HL-60/S4 treated with phorbol 12-myristate 13-acetate at 8.2 ng/mL for 4 days and 3 days (cell line): ENCODE measurements at regions not wholly inside any gene's neighbourhood (a gene's known extent, or its start where the extent isn't known, plus 50 kb on each side); places are given as distances from the start of the nearest gene placed in this dataset.
"Not testable (repeated sequence)": the region's sequence is repeated elsewhere in the genome, so short reads cannot be mapped to it uniquely, and the experiment has no call there.

Experiments used
- in situ Hi-C: fragments of 300-500 bp; cut with MboI; formaldehyde crosslinking; loops from 2 replicates; pipeline ENCODE4 v1.15.0; 2022; ENCODE audit warnings: low sequenced_read_pairs

GRCh38 chr14:65834051-65834450, 421.5 kb downstream of the FUT8 start:
- in situ Hi-C loops = no loop called here

- in situ Hi-C loops = no loop called here
These were observed 422.3 kb downstream of the FUT8 start for GRCh38 chr14:65834812-65835211.

GRCh38 chr14:65835501-65835900, 423.0 kb downstream of the FUT8 start:
- in situ Hi-C loops = no loop called here

- in situ Hi-C loops = no loop called here
These were observed 426.0 kb downstream of the FUT8 start for GRCh38 chr14:65838565-65838964.

- in situ Hi-C loops = no loop called here
These were observed 427.7 kb downstream of the FUT8 start for GRCh38 chr14:65840118-65840751.

GRCh38 chr14:65840786-65841185, 428.3 kb downstream of the FUT8 start:
- in situ Hi-C loops = no loop called here

- in situ Hi-C loops = no loop called here
These were observed 433.8 kb downstream of the FUT8 start for GRCh38 chr14:65846196-65846868.

GRCh38 chr14:65847075-65847847, 434.7 kb downstream of the FUT8 start:
- in situ Hi-C loops = no loop called here

GRCh38 chr14:65847931-65848330, 435.4 kb downstream of the FUT8 start:
- in situ Hi-C loops = not testable (repeated sequence)

- in situ Hi-C loops = no loop called here
These were observed 436.6 kb downstream of the FUT8 start for GRCh38 chr14:65849091-65849490.

GRCh38 chr14:65849558-65849957, 437.0 kb downstream of the FUT8 start:
- in situ Hi-C loops = no loop called here

GRCh38 chr14:65850429-65851135, 438.1 kb downstream of the FUT8 start:
- in situ Hi-C loops = no loop called here

GRCh38 chr14:65852689-65853088, 440.2 kb downstream of the FUT8 start:
- in situ Hi-C loops = no loop called here

- in situ Hi-C loops = no loop called here
These were observed 441.0 kb downstream of the FUT8 start for GRCh38 chr14:65853407-65853955.

- in situ Hi-C loops = no loop called here
These were observed 441.7 kb downstream of the FUT8 start for GRCh38 chr14:65854215-65854614.

GRCh38 chr14:65860956-65861611, 448.6 kb downstream of the FUT8 start:
- in situ Hi-C loops = no loop called here

- in situ Hi-C loops = no loop called here
These were observed 452.0 kb downstream of the FUT8 start for GRCh38 chr14:65864549-65864948.

GRCh38 chr14:65864984-65865383, 452.5 kb downstream of the FUT8 start:
- in situ Hi-C loops = no loop called here

- in situ Hi-C loops = no loop called here
These were observed 453.9 kb downstream of the FUT8 start for GRCh38 chr14:65866448-65866847.

GRCh38 chr14:65866886-65867285, 454.4 kb downstream of the FUT8 start:
- in situ Hi-C loops = no loop called here

GRCh38 chr14:65867333-65867732, 454.8 kb downstream of the FUT8 start:
- in situ Hi-C loops = no loop called here
